HEK293 (cell line): ENCODE measurements at regions not wholly inside any gene's neighbourhood (a gene's known extent, or its start where the extent isn't known, plus 50 kb on each side); places are given as distances from the start of the nearest gene placed in this dataset.

Experiments
- CTCF ChIA-PET: fragments of 350-600 bp; formaldehyde crosslinking; extraction: SDS; loops from one replicate; lab custom pipeline; 2021; ENCODE audit warnings: antibody characterized with exemption; lab: Yijun Ruan, JAX
- POLR2A ChIA-PET: fragments of 300-600 bp; formaldehyde crosslinking; extraction: SDS; loops from one replicate; lab custom pipeline; 2020; ENCODE audit warnings: antibody characterized with exemption, inconsistent platforms; lab: Yijun Ruan, JAX
- H3K27ac ChIP-seq: fragments of 200-500 bp; sonication (Bioruptor generic); 2 replicates; pipeline ENCODE4 v1.5.1; 2014; ENCODE audit warnings: low read depth, low read length, control low read depth, inconsistent platforms; ENCODE audit errors: extremely low read depth
- H3K36me3 ChIP-seq, 2 experiments: fragments of 200-500 bp in 1 of 2; sonication (Bioruptor generic) in 1 of 2; 1 replicate in 1 of 2; 2 replicates in 1 of 2; pipeline ENCODE4 v1.5.1; 2014 to 2017; ENCODE audit warnings: inconsistent platforms in 2 of 2, low read length in 2 of 2; ENCODE audit not compliant: control insufficient read depth in 2 of 2, insufficient read depth in 1 of 2
- H3K4me1 ChIP-seq: fragments of 200-500 bp; sonication (Bioruptor generic); 2 replicates; pipeline ENCODE4 v1.5.1; 2014; ENCODE audit warnings: mild to moderate bottlenecking, low read length, inconsistent platforms; ENCODE audit not compliant: control insufficient read depth, insufficient read depth
- H3K4me3 ChIP-seq: 2 replicates; pipeline ENCODE4 v1.5.1; 2011; ENCODE audit warnings: low read depth, mild to moderate bottlenecking, control low read depth, low read length, moderate library complexity
- H3K9me3 ChIP-seq: fragments of 200-500 bp; sonication (Bioruptor generic); 2 replicates; pipeline ENCODE4 v1.5.1; 2014; ENCODE audit warnings: low read depth, low read length, inconsistent platforms; ENCODE audit not compliant: control insufficient read depth, insufficient read depth
- EGR2 ChIP-seq: fragments of 450-650 bp; formaldehyde crosslinking; IDR thresholded peaks from 2 replicates; pipeline ENCODE4 v1.5.1; 2016; ENCODE audit warnings: low read depth, missing biosample characterization, missing genetic modification characterization
- GFI1B ChIP-seq: fragments of 450-650 bp; formaldehyde crosslinking; IDR thresholded peaks from 2 replicates; pipeline ENCODE4 v1.5.1; 2016; ENCODE audit warnings: missing biosample characterization, missing genetic modification characterization
- GLIS1 ChIP-seq: fragments of 450-650 bp; formaldehyde crosslinking; IDR thresholded peaks from 2 replicates; pipeline ENCODE4 v1.5.1; 2016; ENCODE audit warnings: missing biosample characterization, missing genetic modification characterization
- GLIS2 ChIP-seq: fragments of 450-650 bp; formaldehyde crosslinking; IDR thresholded peaks from 2 replicates; pipeline ENCODE4 v1.5.1; 2016; ENCODE audit warnings: missing biosample characterization, missing genetic modification characterization
- KLF16 ChIP-seq: fragments of 450-650 bp; formaldehyde crosslinking; IDR thresholded peaks from 2 replicates; pipeline ENCODE4 v1.5.1; 2017; ENCODE audit warnings: missing biosample characterization, missing genetic modification characterization
- KLF9 ChIP-seq: fragments of 450-650 bp; formaldehyde crosslinking; IDR thresholded peaks from 2 replicates; pipeline ENCODE4 v1.5.1; 2016; ENCODE audit warnings: missing biosample characterization, missing genetic modification characterization, low read depth
- MZF1 ChIP-seq: fragments of 450-650 bp; formaldehyde crosslinking; IDR thresholded peaks from 2 replicates; pipeline ENCODE4 v1.5.1; 2017; ENCODE audit warnings: missing biosample characterization, missing genetic modification characterization, borderline replicate concordance
- OVOL3 ChIP-seq: fragments of 450-650 bp; formaldehyde crosslinking; IDR thresholded peaks from 2 replicates; pipeline ENCODE4 v1.5.1; 2016; ENCODE audit warnings: missing biosample characterization, missing genetic modification characterization
- PRDM6 ChIP-seq: fragments of 450-650 bp; formaldehyde crosslinking; IDR thresholded peaks from 2 replicates; pipeline ENCODE4 v1.5.1; 2017; ENCODE audit warnings: missing biosample characterization, missing genetic modification characterization
- ZEB2 ChIP-seq: fragments of 450-650 bp; formaldehyde crosslinking; IDR thresholded peaks from 2 replicates; pipeline ENCODE4 v1.5.1; 2016; ENCODE audit warnings: missing biosample characterization, missing genetic modification characterization
- ZNF138 ChIP-seq: fragments of 450-650 bp; formaldehyde crosslinking; IDR thresholded peaks from 2 replicates; pipeline ENCODE4 v1.5.1; 2016; ENCODE audit warnings: missing biosample characterization, missing genetic modification characterization, borderline replicate concordance
- ZNF155 ChIP-seq: fragments of 450-650 bp; formaldehyde crosslinking; IDR thresholded peaks from 2 replicates; pipeline ENCODE4 v1.5.1; 2016; ENCODE audit warnings: missing biosample characterization, missing genetic modification characterization
- ZNF184 ChIP-seq: fragments of 450-650 bp; IDR thresholded peaks from 2 replicates; pipeline ENCODE4 v1.5.1; 2018; ENCODE audit warnings: missing biosample characterization, mild to moderate bottlenecking, missing genetic modification characterization
- ZNF366 ChIP-seq: fragments of 450-650 bp; formaldehyde crosslinking; conservative IDR thresholded peaks from 2 replicates; pipeline ENCODE4 v1.5.1; 2016; ENCODE audit warnings: missing biosample characterization, missing genetic modification characterization
- ZNF513 ChIP-seq: fragments of 450-650 bp; IDR thresholded peaks from 2 replicates; pipeline ENCODE4 v1.5.1; 2018; ENCODE audit warnings: missing biosample characterization, missing genetic modification characterization
- ZNF548 ChIP-seq: fragments of 450-650 bp; formaldehyde crosslinking; IDR thresholded peaks from 2 replicates; pipeline ENCODE4 v1.5.1; 2016; ENCODE audit warnings: missing biosample characterization, missing genetic modification characterization
- ZNF561 ChIP-seq: fragments of 450-650 bp; IDR thresholded peaks from 2 replicates; pipeline ENCODE4 v1.5.1; 2018; ENCODE audit warnings: missing biosample characterization, missing genetic modification characterization, borderline replicate concordance
- ZNF571 ChIP-seq: fragments of 450-650 bp; formaldehyde crosslinking; IDR thresholded peaks from 2 replicates; pipeline ENCODE4 v1.5.0; 2017; ENCODE audit warnings: missing biosample characterization, missing genetic modification characterization
- ZNF623 ChIP-seq: fragments of 450-650 bp; formaldehyde crosslinking; IDR thresholded peaks from 2 replicates; pipeline ENCODE4 v1.5.1; 2016; ENCODE audit warnings: missing biosample characterization, missing genetic modification characterization
- ZNF624 ChIP-seq: fragments of 450-650 bp; formaldehyde crosslinking; IDR thresholded peaks from 2 replicates; pipeline ENCODE4 v1.5.1; 2017; ENCODE audit warnings: missing biosample characterization, missing genetic modification characterization
- ZNF701 ChIP-seq: fragments of 450-650 bp; formaldehyde crosslinking; IDR thresholded peaks from 2 replicates; pipeline ENCODE4 v1.5.1; 2016; ENCODE audit warnings: missing biosample characterization, missing genetic modification characterization
- ZNF707 ChIP-seq: fragments of 450-650 bp; formaldehyde crosslinking; IDR thresholded peaks from 2 replicates; pipeline ENCODE4 v1.5.1; 2016; ENCODE audit warnings: missing biosample characterization, missing genetic modification characterization
- ZNF792 ChIP-seq: fragments of 450-650 bp; formaldehyde crosslinking; IDR thresholded peaks from 2 replicates; pipeline ENCODE4 v1.5.1; 2016; ENCODE audit warnings: missing biosample characterization, missing genetic modification characterization
- ZNF843 ChIP-seq: fragments of 450-650 bp; formaldehyde crosslinking; IDR thresholded peaks from 2 replicates; pipeline ENCODE4 v1.5.1; 2016; ENCODE audit warnings: missing biosample characterization, missing genetic modification characterization
- ZXDB ChIP-seq: fragments of 450-650 bp; formaldehyde crosslinking; IDR thresholded peaks from 2 replicates; pipeline ENCODE4 v1.5.1; 2016; ENCODE audit warnings: missing biosample characterization, missing genetic modification characterization
- TF ChIP-seq, protein P1 (sequence below): fragments of 450-650 bp; formaldehyde crosslinking; IDR thresholded peaks from 2 replicates; pipeline ENCODE4 v1.5.1; 2016; ENCODE audit warnings: missing biosample characterization, missing genetic modification characterization
- TF ChIP-seq, protein P2 (sequence below): fragments of 450-650 bp; formaldehyde crosslinking; IDR thresholded peaks from 2 replicates; pipeline ENCODE4 v1.5.1; 2016; ENCODE audit warnings: missing biosample characterization, missing genetic modification characterization

DNA sequence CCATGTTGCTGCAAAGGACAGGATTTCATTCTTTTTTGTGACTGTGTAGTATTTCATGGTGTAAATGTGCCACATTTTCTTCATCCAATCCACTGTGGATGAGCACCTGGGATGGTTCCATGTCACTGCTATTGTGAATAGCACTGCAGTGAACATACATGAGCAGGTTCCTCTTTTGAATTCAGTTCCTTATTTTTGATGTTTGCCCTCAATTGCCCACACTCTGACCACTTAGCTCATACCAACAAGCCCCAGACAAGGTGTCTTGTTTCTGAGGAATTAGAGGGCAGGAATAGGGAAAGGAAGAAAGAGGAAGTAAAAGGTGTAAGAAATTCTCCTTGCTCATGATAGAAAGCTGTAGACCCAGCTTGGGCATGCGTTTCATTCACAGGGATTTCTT lies 244.2 kb upstream of the ZNF507 start (continued):
- no peak for TF ChIP-seq EGR2 (tag by site-specific recombination)
- TF ChIP-seq GLIS1 (tag by site-specific recombination) = no peak
- TF ChIP-seq, protein P1, sequence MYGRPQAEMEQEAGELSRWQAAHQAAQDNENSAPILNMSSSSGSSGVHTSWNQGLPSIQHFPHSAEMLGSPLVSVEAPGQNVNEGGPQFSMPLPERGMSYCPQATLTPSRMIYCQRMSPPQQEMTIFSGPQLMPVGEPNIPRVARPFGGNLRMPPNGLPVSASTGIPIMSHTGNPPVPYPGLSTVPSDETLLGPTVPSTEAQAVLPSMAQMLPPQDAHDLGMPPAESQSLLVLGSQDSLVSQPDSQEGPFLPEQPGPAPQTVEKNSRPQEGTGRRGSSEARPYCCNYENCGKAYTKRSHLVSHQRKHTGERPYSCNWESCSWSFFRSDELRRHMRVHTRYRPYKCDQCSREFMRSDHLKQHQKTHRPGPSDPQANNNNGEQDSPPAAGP (tag by site-specific recombination) = no peak
- no peak for TF ChIP-seq ZNF792 (tag by site-specific recombination)
- TF ChIP-seq ZNF155 (tag by site-specific recombination) = no peak
- no peak for TF ChIP-seq ZNF623 (tag by site-specific recombination)
- TF ChIP-seq, all 188 proteins: peak for 0

DNA sequence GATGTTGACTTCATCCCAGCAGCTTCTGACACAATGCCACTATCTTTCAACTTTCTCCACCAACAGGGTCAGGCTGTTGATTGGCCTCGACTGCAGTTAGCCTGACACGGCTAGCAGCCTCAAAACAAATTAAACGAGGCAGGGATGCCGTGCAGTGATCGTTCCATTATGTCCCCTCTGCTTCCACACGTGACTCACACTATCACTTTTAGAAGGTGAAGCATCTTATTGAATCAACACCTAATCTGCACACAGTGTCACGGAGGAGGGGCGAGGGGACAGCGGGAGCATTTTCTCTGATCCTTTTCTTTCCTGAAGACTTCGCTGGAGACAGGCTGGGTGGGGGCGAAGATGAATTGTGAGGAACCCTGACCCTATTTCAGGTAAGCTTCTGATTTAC lies 241.9 kb upstream of the ZNF507 start:
- POLR2A ChIA-PET = no interaction called here
- H3K36me3 ChIP-seq = no peaks in the 10 kb centered on the region
- TF ChIP-seq ZNF624 (tag by site-specific recombination) (no peak), GLIS2 (tag by site-specific recombination) (no peak), ZNF571 (no peak), ZXDB (tag by site-specific recombination) (no peak), ZNF548 (tag by site-specific recombination) (no peak), GFI1B (tag by site-specific recombination) (no peak), MZF1 (tag by site-specific recombination) (no peak), ZNF561 (tag by site-specific recombination) (no peak), KLF9 (tag by site-specific recombination) (no peak), ZNF184 (tag by site-specific recombination) (no peak), ZNF138 (tag by site-specific recombination) (no peak), KLF16 (no peak), OVOL3 (no peak)
- TF ChIP-seq, protein P2, sequence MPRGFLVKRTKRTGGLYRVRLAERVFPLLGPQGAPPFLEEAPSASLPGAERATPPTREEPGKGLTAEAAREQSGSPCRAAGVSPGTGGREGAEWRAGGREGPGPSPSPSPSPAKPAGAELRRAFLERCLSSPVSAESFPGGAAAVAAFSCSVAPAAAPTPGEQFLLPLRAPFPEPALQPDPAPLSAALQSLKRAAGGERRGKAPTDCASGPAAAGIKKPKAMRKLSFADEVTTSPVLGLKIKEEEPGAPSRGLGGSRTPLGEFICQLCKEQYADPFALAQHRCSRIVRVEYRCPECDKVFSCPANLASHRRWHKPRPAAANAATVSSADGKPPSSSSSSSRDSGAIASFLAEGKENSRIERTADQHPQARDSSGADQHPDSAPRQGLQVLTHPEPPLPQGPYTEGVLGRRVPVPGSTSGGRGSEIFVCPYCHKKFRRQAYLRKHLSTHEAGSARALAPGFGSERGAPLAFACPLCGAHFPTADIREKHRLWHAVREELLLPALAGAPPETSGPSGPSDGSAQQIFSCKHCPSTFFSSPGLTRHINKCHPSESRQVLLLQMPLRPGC (tag by site-specific recombination) = no peak
- TF ChIP-seq, all 188 proteins: peak for 0
- Histone ChIP-seq H3K4me3 (no peak overlapping the region), H3K4me1 (peaks cover 38% of the 10 kb centered on the region), H3K27ac (no peak overlapping the region; the same call in 1 of the 2 replicates), H3K9me3 (peaks cover 3% of the 10 kb centered on the region)
- CTCF ChIA-PET = interaction anchor here (0.6 to 2.7 kb wide), 7 partner anchors 21 to 1049 kb away, joined by 3 to 9 read pairs (median 4); no protein-coding TSS in a partner anchor

- Histone ChIP-seq H3K4me1 (peaks cover 31% of the 10 kb centered on the region), H3K36me3 (no peaks in the 10 kb centered on the region), H3K27ac (peak overlapping the region; percentile 13; the same call in 1 of the 2 replicates), H3K4me3 (no peak overlapping the region), H3K9me3 (peaks cover 3% of the 10 kb centered on the region)
- ChIA-PET CTCF (interaction anchor here (0.6 to 2.7 kb wide), 16 partner anchors 9 to 1050 kb away, joined by 3 to 9 read pairs (median 4); no protein-coding TSS in a partner anchor), POLR2A (interaction anchor here (0.5 kb wide), 1 partner anchor 1417 kb away, joined by 3 read pairs; no protein-coding TSS in a partner anchor)
- TF ChIP-seq ZNF513 (no peak), ZNF548 (tag by site-specific recombination) (no peak), ZNF843 (tag by site-specific recombination) (peak; percentile 21; the same call in 1 of the 2 replicates), ZNF701 (tag by site-specific recombination) (no peak), ZEB2 (tag by site-specific recombination) (0 out of 2 replicates have a peak, but pooled peaks have one; percentile 25), ZNF366 (tag by site-specific recombination) (0 out of 2 replicates have a peak, but pooled peaks have one; percentile 50), PRDM6 (peak; percentile 69), ZNF707 (tag by site-specific recombination) (no peak)
- TF ChIP-seq, protein P2 (tag by site-specific recombination) = 0 out of 2 replicates have a peak, but pooled peaks have one; percentile 42
Measured at GRCh38 chr19:32104153-32104849, 241.1 kb upstream of the ZNF507 start.
